Astrocyte (in vitro differentiated cells and primary cell): ENCODE measurements at regions not wholly inside any gene's neighbourhood (a gene's known extent, or its start where the extent isn't known, plus 50 kb on each side); places are given as distances from the start of the nearest gene placed in this dataset.

Source experiments
- DNase-seq: peaks from one replicate; pipeline ENCODE4 v3.0.0-alpha.2; 2010; ENCODE audit warnings: low read depth
- FAIRE-seq: peaks from 2 replicates; lab custom pipeline; 2011; peaks lifted over from hg19 to GRCh38; lab: Jason Lieb, UNC
- H2AFZ ChIP-seq: 2 replicates; pipeline ENCODE4 v1.6.0; 2012; ENCODE audit warnings: low read depth, low read length, inconsistent platforms
- H3K27ac ChIP-seq: 2 replicates; pipeline ENCODE4 v1.5.1; 2011; ENCODE audit warnings: low read depth, low read length, inconsistent platforms
- H3K27me3 ChIP-seq: 2 replicates; pipeline ENCODE4 v1.6.0; 2011; ENCODE audit warnings: low read length, inconsistent platforms; ENCODE audit not compliant: insufficient read depth
- H3K36me3 ChIP-seq: 2 replicates; pipeline ENCODE4 v1.5.1; 2011; ENCODE audit warnings: low read length, inconsistent platforms; ENCODE audit not compliant: insufficient read depth
- H3K4me1 ChIP-seq: 2 replicates; pipeline ENCODE4 v1.5.1; 2011; ENCODE audit warnings: low read length, inconsistent platforms; ENCODE audit not compliant: insufficient read depth
- H3K4me2 ChIP-seq: 2 replicates; pipeline ENCODE4 v1.6.0; 2012; ENCODE audit warnings: low read length, inconsistent platforms
- H3K4me3 ChIP-seq: 2 replicates; pipeline ENCODE4 v1.5.1; 2011; ENCODE audit warnings: low read depth, mild to moderate bottlenecking, low read length, inconsistent platforms; ENCODE audit not compliant: insufficient read depth
- H3K79me2 ChIP-seq: 2 replicates; pipeline ENCODE4 v1.6.0; 2012; ENCODE audit warnings: mild to moderate bottlenecking, low read length, inconsistent platforms; ENCODE audit not compliant: insufficient read depth
- H3K9ac ChIP-seq: 2 replicates; pipeline ENCODE4 v1.6.0; 2012; ENCODE audit warnings: mild to moderate bottlenecking, low read length, inconsistent platforms
- H3K9me3 ChIP-seq: 2 replicates; pipeline ENCODE4 v1.5.1; 2012; ENCODE audit warnings: low read depth, mild to moderate bottlenecking, low read length, inconsistent platforms; ENCODE audit not compliant: insufficient read depth
- H4K20me1 ChIP-seq: 2 replicates; pipeline ENCODE4 v1.6.0; 2012; ENCODE audit warnings: low read length, inconsistent platforms; ENCODE audit not compliant: insufficient read depth
- H3K27ac Mint-ChIP-seq: one replicate; pipeline ENCODE4 v1.8.0; 2021; ENCODE audit warnings: mild to moderate bottlenecking, mixed read lengths; ENCODE audit not compliant: unreplicated experiment
- H3K27me3 Mint-ChIP-seq: one replicate; pipeline ENCODE4 v1.8.0; 2021; ENCODE audit warnings: low read depth, mixed read lengths; ENCODE audit not compliant: unreplicated experiment
- H3K36me3 Mint-ChIP-seq: one replicate; pipeline ENCODE4 v1.8.0; 2021; ENCODE audit warnings: low read depth, mixed read lengths; ENCODE audit not compliant: unreplicated experiment
- H3K4me1 Mint-ChIP-seq: one replicate; pipeline ENCODE4 v1.8.0; 2021; ENCODE audit warnings: low read depth, mixed read lengths; ENCODE audit not compliant: unreplicated experiment
- H3K4me3 Mint-ChIP-seq: one replicate; pipeline ENCODE4 v1.8.0; 2021; ENCODE audit warnings: mild to moderate bottlenecking, moderate library complexity, mixed read lengths; ENCODE audit not compliant: unreplicated experiment
- H3K9me3 Mint-ChIP-seq: one replicate; pipeline ENCODE4 v1.8.0; 2021; ENCODE audit warnings: mild to moderate bottlenecking, mixed read lengths; ENCODE audit not compliant: unreplicated experiment
- EZH2 ChIP-seq: IDR thresholded peaks from 2 replicates; pipeline ENCODE4 v1.6.1; 2012; ENCODE audit warnings: mild to moderate bottlenecking, low read length, inconsistent platforms; ENCODE audit not compliant: insufficient read depth
- TF ChIP-seq, protein P1 (sequence below): IDR thresholded peaks from 2 replicates; pipeline ENCODE4 v1.5.1; 2011; ENCODE audit warnings: low read depth, mild to moderate bottlenecking, inconsistent platforms, low read length, moderate library complexity; ENCODE audit not compliant: insufficient read depth

DNA sequence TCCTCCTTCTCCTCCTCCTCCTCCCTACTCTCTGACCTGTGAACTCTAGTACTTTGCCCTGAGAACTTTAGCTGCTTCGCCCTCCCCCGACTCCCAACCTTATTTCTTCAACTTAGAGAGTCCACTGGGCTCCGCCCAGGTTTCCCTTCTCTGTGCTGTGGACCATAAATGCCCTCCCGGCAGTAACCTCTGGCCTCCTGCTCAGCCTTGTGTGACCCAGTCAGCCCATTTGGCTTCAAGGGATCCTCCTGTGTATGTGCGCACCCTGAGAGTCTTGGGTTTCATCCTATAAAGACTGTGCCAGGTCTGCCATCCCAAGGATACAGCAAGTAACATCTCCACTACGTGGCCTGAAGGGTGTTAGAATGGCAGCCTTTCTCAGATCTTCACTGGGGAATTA, 275.6 kb upstream of the C16orf82 start:
- H3K4me2 ChIP-seq, result no peak overlapping the region
- Mint-ChIP-seq H3K4me1 (no peaks in the 10 kb centered on the region), H3K9me3 (peaks cover 8% of the 10 kb centered on the region), H3K4me3 (no peak overlapping the region), H3K27me3 (peaks cover 5% of the 10 kb centered on the region), H3K36me3 (no peaks in the 10 kb centered on the region), H3K27ac (no peak overlapping the region)
- no peak for FAIRE-seq
- no peaks in the 10 kb centered on the region for H4K20me1 ChIP-seq
- no peak overlapping the region for H3K4me3 ChIP-seq
- no peak for TF ChIP-seq EZH2
- TF ChIP-seq, protein P1, sequence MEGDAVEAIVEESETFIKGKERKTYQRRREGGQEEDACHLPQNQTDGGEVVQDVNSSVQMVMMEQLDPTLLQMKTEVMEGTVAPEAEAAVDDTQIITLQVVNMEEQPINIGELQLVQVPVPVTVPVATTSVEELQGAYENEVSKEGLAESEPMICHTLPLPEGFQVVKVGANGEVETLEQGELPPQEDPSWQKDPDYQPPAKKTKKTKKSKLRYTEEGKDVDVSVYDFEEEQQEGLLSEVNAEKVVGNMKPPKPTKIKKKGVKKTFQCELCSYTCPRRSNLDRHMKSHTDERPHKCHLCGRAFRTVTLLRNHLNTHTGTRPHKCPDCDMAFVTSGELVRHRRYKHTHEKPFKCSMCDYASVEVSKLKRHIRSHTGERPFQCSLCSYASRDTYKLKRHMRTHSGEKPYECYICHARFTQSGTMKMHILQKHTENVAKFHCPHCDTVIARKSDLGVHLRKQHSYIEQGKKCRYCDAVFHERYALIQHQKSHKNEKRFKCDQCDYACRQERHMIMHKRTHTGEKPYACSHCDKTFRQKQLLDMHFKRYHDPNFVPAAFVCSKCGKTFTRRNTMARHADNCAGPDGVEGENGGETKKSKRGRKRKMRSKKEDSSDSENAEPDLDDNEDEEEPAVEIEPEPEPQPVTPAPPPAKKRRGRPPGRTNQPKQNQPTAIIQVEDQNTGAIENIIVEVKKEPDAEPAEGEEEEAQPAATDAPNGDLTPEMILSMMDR, result no peak
- no peaks in the 10 kb centered on the region for H3K9me3 ChIP-seq
- H3K79me2 ChIP-seq, result no peaks in the 10 kb centered on the region
- H3K36me3 ChIP-seq, result no peaks in the 10 kb centered on the region
- H3K27me3 ChIP-seq, result no peaks in the 10 kb centered on the region
- H3K9ac ChIP-seq, result no peak overlapping the region
- H3K4me1 ChIP-seq, result no peaks in the 10 kb centered on the region
- no peak overlapping the region for H2AFZ ChIP-seq
- no peak overlapping the region for H3K27ac ChIP-seq
- DNase-seq, result no peak

DNA sequence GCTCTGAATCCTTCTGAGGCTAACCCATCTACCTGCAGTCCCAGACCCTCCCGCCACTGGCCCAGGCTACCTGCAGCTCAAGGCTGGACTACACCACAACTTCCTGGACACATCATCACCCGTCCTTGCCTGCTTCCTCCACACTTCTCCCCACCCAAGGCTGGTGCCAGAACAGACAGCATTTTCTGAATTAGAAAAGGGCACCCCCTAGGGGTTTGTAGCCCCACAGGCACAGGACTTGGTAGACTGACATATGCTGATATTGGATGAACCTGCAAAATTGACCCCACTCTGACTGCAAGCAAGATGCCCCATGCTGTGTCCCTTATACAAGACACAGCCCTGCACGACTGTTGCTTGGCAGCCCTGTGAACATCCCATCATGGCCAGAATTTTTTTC, 271.5 kb upstream of the C16orf82 start:
- Mint-ChIP-seq H3K27me3 (peaks cover 13% of the 10 kb centered on the region), H3K4me1 (no peaks in the 10 kb centered on the region), H3K36me3 (no peaks in the 10 kb centered on the region), H3K4me3 (no peak overlapping the region), H3K27ac (no peak overlapping the region), H3K9me3 (peaks cover 15% of the 10 kb centered on the region)
- no peaks in the 10 kb centered on the region for H3K9me3 ChIP-seq
- no peaks in the 10 kb centered on the region for H3K36me3 ChIP-seq
- FAIRE-seq (no peak), DNase-seq (no peak)
- H2AFZ ChIP-seq, result no peak overlapping the region
- no peak for TF ChIP-seq EZH2
- TF ChIP-seq, protein P1, result no peak
- H3K4me3 ChIP-seq, result no peak overlapping the region
- no peaks in the 10 kb centered on the region for H3K4me1 ChIP-seq
- H3K4me2 ChIP-seq, result no peak overlapping the region
- H3K79me2 ChIP-seq, result no peaks in the 10 kb centered on the region
- no peaks in the 10 kb centered on the region for H4K20me1 ChIP-seq
- no peak overlapping the region for H3K27ac ChIP-seq
- H3K27me3 ChIP-seq, result no peaks in the 10 kb centered on the region
- no peak overlapping the region for H3K9ac ChIP-seq

DNA sequence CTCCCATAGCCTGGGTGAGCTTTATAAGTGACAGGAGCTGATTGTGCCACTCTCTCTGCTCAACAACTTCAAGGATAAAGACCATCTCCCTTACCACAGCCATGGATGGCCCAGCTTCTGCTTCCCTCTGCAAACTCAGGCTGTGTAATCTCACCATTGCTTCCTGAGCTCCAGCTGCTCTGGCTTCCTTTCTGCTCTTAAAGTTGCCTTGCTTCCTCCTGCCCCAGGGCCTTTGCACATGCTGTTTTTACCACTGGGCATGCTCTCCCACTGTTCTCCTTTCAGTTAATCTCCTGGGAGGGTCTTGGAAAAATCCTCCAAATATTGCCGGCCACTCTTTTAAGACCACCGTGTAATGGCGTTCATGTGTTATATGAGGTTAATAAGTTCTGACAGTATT, 265.1 kb upstream of the C16orf82 start:
- no peaks in the 10 kb centered on the region for H3K4me1 ChIP-seq
- Mint-ChIP-seq H3K27ac (no peak overlapping the region), H3K27me3 (peaks cover 11% of the 10 kb centered on the region), H3K9me3 (peaks cover 7% of the 10 kb centered on the region), H3K36me3 (no peaks in the 10 kb centered on the region), H3K4me1 (no peaks in the 10 kb centered on the region), H3K4me3 (no peak overlapping the region)
- DNase-seq, result no peak
- no peak for FAIRE-seq
- H3K27me3 ChIP-seq, result no peaks in the 10 kb centered on the region
- no peak overlapping the region for H3K4me3 ChIP-seq
- no peak overlapping the region for H3K9ac ChIP-seq
- TF ChIP-seq, protein P1, result no peak
- TF ChIP-seq EZH2, result no peak
- no peaks in the 10 kb centered on the region for H3K36me3 ChIP-seq
- H3K79me2 ChIP-seq, result no peaks in the 10 kb centered on the region
- no peaks in the 10 kb centered on the region for H3K9me3 ChIP-seq
- no peak overlapping the region for H3K4me2 ChIP-seq
- no peak overlapping the region for H2AFZ ChIP-seq
- H3K27ac ChIP-seq, result no peak overlapping the region
- H4K20me1 ChIP-seq, result no peaks in the 10 kb centered on the region
